ENCODE measurements at regions not wholly inside any gene's neighbourhood (a gene's known extent, or its start where the extent isn't known, plus 50 kb on each side); places are given as distances from the start of the nearest gene placed in this dataset.

DNA sequence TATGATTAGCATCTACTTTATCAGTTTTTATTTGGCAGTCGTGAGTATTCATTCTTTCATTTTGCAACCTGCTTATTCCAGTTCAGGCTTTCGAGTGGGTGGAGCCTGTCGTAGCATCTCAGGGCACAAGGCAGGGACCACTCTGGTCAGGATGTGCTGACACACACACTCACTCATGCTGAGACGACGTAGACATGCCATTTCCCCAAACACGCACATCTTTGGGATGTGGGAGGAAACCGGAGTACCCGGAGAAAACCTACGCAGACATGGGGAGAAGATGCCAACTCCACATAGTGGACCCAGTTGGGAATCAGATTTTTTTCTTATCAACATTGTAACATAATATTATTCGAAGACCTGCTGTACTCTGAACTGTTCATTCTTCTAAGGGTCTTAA is 756.5 kb upstream of the RBFOX1 start:
- Histone ChIP-seq H3K4me1 (no peaks in the 10 kb centered on the region), H3K27ac (no peak overlapping the region), H3K9me3 (no peaks in the 10 kb centered on the region), H3K27me3 (no peaks in the 10 kb centered on the region), H3K9ac (ENCODE audit: low read depth in 2 of 2, low read length in 2 of 2) (no peak overlapping the region), H3K36me3 (no peaks in the 10 kb centered on the region), H3K4me3 (no peak overlapping the region)
- intact Hi-C loops (cut with DNase I), result loop anchor here (10.0 kb wide), 1 partner anchor 561 kb away; no protein-coding TSS in a partner anchor
- no peak for DNase-seq
- TF ChIP-seq CTCF (IDR thresholded peaks at IDR 0.05), result no peak

DNA sequence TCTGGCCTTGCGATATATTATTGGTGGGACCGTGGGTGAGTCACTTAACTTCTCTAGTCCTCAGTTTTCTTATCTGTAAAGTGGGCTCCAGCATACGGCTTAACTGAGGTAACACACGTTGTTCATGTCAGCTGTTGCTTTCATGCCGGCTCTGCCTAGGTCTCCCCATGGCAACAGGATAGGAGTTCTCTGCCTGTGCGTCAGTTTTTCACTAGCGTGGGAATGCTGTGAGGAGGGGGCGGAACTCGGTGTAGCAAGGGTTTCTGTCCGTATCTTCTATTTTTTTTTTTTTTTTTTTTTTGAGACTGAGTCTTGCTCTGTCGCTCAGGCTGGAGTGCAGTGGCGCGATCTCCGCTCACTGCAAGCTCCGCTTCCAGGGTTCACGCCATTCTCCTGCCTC is 758.5 kb upstream of the RBFOX1 start:
- no peaks in the 10 kb centered on the region for H3K4me1 ChIP-seq
- H3K27me3 ChIP-seq, result no peaks in the 10 kb centered on the region
- no peaks in the 10 kb centered on the region for H3K9me3 ChIP-seq
- no peaks in the 10 kb centered on the region for H3K36me3 ChIP-seq
- no peak for TF ChIP-seq CTCF (IDR thresholded peaks at IDR 0.05)
- H3K9ac ChIP-seq (ENCODE audit: low read depth in 2 of 2, low read length in 2 of 2), result no peak overlapping the region
- no peak for DNase-seq
- intact Hi-C loops (cut with DNase I), result loop anchor here (10.0 kb wide), 1 partner anchor 559 kb away; no protein-coding TSS in a partner anchor
- H3K4me3 ChIP-seq, result no peak overlapping the region
- no peak overlapping the region for H3K27ac ChIP-seq

GRCh38 chr16:6573577-6573976 is 759.1 kb upstream of the RBFOX1 start:
- Histone ChIP-seq H3K9me3 (no peaks in the 10 kb centered on the region), H3K9ac (ENCODE audit: low read depth in 2 of 2, low read length in 2 of 2) (no peak overlapping the region), H3K36me3 (no peaks in the 10 kb centered on the region), H3K4me3 (no peak overlapping the region), H3K27ac (no peak overlapping the region), H3K27me3 (no peaks in the 10 kb centered on the region), H3K4me1 (no peaks in the 10 kb centered on the region)
- peak; percentile 25 for TF ChIP-seq CTCF (IDR thresholded peaks at IDR 0.05)
- DNase-seq, result peak; percentile 22
- intact Hi-C loops (cut with DNase I), result loop anchor here (10.0 kb wide), 1 partner anchor 559 kb away; no protein-coding TSS in a partner anchor

GRCh38 chr16:6571044-6571443 is 761.6 kb upstream of the RBFOX1 start:
- H3K9me3 ChIP-seq, result no peaks in the 10 kb centered on the region
- DNase-seq, result no peak
- no peak overlapping the region for H3K4me3 ChIP-seq
- intact Hi-C loops (cut with DNase I), result loop anchor here (10.0 kb wide), 1 partner anchor 556 kb away; no protein-coding TSS in a partner anchor
- no peak for TF ChIP-seq CTCF (IDR thresholded peaks at IDR 0.05)
- no peaks in the 10 kb centered on the region for H3K27me3 ChIP-seq
- no peaks in the 10 kb centered on the region for H3K4me1 ChIP-seq
- no peak overlapping the region for H3K27ac ChIP-seq
- no peaks in the 10 kb centered on the region for H3K36me3 ChIP-seq
- H3K9ac ChIP-seq (ENCODE audit: low read depth in 2 of 2, low read length in 2 of 2), result no peak overlapping the region

DNA sequence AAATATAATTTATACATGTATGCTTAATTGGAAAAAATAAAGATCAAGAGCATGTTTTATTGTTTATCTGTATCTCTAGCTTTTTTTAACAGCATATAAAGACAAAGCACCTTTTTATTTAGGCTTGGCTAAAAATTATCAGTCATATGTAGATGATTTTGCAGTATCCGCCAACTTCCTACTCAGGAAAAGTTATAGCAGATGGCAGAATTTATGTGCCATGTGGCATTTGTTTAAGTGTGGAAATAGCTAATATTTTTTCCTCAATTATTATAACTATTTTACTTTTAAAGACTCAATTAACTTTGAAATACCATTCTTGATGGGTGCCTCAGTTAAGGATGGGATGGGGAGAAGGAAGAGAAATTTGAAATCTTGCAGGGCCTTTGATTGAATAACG is 762.1 kb upstream of the RBFOX1 start:
- no peak overlapping the region for H3K27ac ChIP-seq
- no peaks in the 10 kb centered on the region for H3K9me3 ChIP-seq
- TF ChIP-seq CTCF (IDR thresholded peaks at IDR 0.05), result no peak
- H3K4me1 ChIP-seq, result no peaks in the 10 kb centered on the region
- no peak overlapping the region for H3K9ac ChIP-seq (ENCODE audit: low read depth in 2 of 2, low read length in 2 of 2)
- intact Hi-C loops (cut with DNase I), result loop anchor here (10.0 kb wide), 1 partner anchor 556 kb away; no protein-coding TSS in a partner anchor
- no peak overlapping the region for H3K4me3 ChIP-seq
- no peaks in the 10 kb centered on the region for H3K36me3 ChIP-seq
- no peaks in the 10 kb centered on the region for H3K27me3 ChIP-seq
- no peak for DNase-seq

All from colonic mucosa (tissue), 4 donors.